ENCODE measurements at regions not wholly inside any gene's neighbourhood (a gene's known extent, or its start where the extent isn't known, plus 50 kb on each side); places are given as distances from the start of the nearest gene placed in this dataset.

DNA sequence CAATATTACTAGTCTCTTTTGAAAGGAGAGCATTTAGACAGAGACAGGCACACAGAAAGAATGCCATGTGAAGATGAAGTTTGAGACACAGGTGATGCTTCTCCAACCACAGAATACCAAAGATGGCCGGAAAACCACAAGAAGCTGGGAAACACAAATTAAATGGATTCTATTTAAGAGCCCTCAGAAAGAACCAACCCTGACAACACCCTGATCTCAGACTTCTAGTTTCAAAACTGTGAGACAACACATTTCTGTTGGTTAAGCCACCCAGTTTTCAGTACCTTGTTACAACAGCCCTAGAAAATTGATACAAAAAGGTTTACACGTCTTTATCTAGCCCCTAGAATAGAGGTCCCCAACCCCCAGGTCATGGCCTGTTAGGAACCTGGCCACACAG, 79.8 kb upstream of the CCNG1 start:
- no peaks in the 10 kb centered on the region for H3K9me3 ChIP-seq (ENCODE audit: control insufficient read depth, insufficient read depth, low read depth, low read length)
- no peaks in the 10 kb centered on the region for H3K27me3 ChIP-seq (ENCODE audit: control insufficient read depth, insufficient read depth, low read length)
- H3K9ac ChIP-seq (ENCODE audit: insufficient read depth, low read length), result no peak overlapping the region
- no peaks in the 10 kb centered on the region for H4K20me1 ChIP-seq (ENCODE audit: control insufficient read depth, extremely low read depth, insufficient read depth, low read length)
- TF ChIP-seq, protein P1, sequence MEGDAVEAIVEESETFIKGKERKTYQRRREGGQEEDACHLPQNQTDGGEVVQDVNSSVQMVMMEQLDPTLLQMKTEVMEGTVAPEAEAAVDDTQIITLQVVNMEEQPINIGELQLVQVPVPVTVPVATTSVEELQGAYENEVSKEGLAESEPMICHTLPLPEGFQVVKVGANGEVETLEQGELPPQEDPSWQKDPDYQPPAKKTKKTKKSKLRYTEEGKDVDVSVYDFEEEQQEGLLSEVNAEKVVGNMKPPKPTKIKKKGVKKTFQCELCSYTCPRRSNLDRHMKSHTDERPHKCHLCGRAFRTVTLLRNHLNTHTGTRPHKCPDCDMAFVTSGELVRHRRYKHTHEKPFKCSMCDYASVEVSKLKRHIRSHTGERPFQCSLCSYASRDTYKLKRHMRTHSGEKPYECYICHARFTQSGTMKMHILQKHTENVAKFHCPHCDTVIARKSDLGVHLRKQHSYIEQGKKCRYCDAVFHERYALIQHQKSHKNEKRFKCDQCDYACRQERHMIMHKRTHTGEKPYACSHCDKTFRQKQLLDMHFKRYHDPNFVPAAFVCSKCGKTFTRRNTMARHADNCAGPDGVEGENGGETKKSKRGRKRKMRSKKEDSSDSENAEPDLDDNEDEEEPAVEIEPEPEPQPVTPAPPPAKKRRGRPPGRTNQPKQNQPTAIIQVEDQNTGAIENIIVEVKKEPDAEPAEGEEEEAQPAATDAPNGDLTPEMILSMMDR (conservative IDR thresholded peaks at IDR 0.05 in 1 of 2, IDR thresholded peaks at IDR 0.05 in 1 of 2; ENCODE audit: low read depth in 1 of 2, low read length in 2 of 2), result no peak
- no peak for TF ChIP-seq EZH2 (IDR thresholded peaks at IDR 0.05; ENCODE audit: low read length, missing control alignments)
- DNase-seq (ENCODE audit: low read depth in 2 of 2), result no peak
- no peaks in the 10 kb centered on the region for H3K36me3 ChIP-seq (ENCODE audit: control insufficient read depth, insufficient read depth, low read length)
- H2AFZ ChIP-seq (ENCODE audit: low read length), result no peak overlapping the region
- H3K4me1 ChIP-seq (ENCODE audit: control insufficient read depth, extremely low read depth, insufficient read depth, low read length), result no peaks in the 10 kb centered on the region
- H3K4me3 ChIP-seq (replicated peaks in 1 of 4; ENCODE audit: control extremely low read depth in 1 of 4, insufficient read depth in 1 of 4, low read depth in 3 of 4, low read length in 4 of 4), result no peak overlapping the region
- H3K27ac ChIP-seq (ENCODE audit: insufficient read depth, low read length), result no peak overlapping the region
- no peaks in the 10 kb centered on the region for H3K79me2 ChIP-seq (ENCODE audit: control insufficient read depth, insufficient read depth, low read length)
- no peak overlapping the region for H3K4me2 ChIP-seq (ENCODE audit: extremely low read depth, insufficient read depth, low read length)

DNA sequence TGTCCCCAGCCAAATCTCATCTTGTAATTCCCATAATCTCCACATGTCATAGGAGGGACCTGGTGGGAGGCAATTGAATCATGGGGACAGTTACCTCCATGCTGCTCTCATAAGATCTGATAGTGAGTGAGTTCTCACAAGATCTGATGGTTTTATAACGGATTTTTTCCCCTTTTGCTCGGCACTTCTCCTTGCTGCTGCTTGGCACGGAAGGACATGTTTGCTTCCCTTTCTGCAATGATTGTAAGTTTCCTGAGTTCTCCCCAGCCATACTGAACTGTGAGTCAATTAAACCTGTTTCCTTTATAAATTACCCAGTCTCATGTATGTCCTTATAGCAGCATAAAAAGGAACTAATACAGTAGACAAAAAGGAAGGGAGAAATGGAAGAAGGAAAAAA, 76.7 kb upstream of the CCNG1 start:
- DNase-seq (ENCODE audit: low read depth in 2 of 2), result no peak
- Histone ChIP-seq H3K9ac (ENCODE audit: insufficient read depth, low read length) (no peak overlapping the region), H3K4me3 (replicated peaks in 1 of 4; ENCODE audit: control extremely low read depth in 1 of 4, insufficient read depth in 1 of 4, low read depth in 3 of 4, low read length in 4 of 4) (no peak overlapping the region), H4K20me1 (ENCODE audit: control insufficient read depth, extremely low read depth, insufficient read depth, low read length) (no peaks in the 10 kb centered on the region), H3K36me3 (ENCODE audit: control insufficient read depth, insufficient read depth, low read length) (no peaks in the 10 kb centered on the region), H3K4me1 (ENCODE audit: control insufficient read depth, extremely low read depth, insufficient read depth, low read length) (no peaks in the 10 kb centered on the region), H3K9me3 (ENCODE audit: control insufficient read depth, insufficient read depth, low read depth, low read length) (no peaks in the 10 kb centered on the region), H3K4me2 (ENCODE audit: extremely low read depth, insufficient read depth, low read length) (no peak overlapping the region), H3K79me2 (ENCODE audit: control insufficient read depth, insufficient read depth, low read length) (no peaks in the 10 kb centered on the region), H3K27ac (ENCODE audit: insufficient read depth, low read length) (no peak overlapping the region), H2AFZ (ENCODE audit: low read length) (no peak overlapping the region), H3K27me3 (ENCODE audit: control insufficient read depth, insufficient read depth, low read length) (no peaks in the 10 kb centered on the region)
- TF ChIP-seq EZH2 (IDR thresholded peaks at IDR 0.05; ENCODE audit: low read length, missing control alignments), result no peak
- TF ChIP-seq, protein P1 (conservative IDR thresholded peaks at IDR 0.05 in 1 of 2, IDR thresholded peaks at IDR 0.05 in 1 of 2; ENCODE audit: low read depth in 1 of 2, low read length in 2 of 2), result no peak

DNA sequence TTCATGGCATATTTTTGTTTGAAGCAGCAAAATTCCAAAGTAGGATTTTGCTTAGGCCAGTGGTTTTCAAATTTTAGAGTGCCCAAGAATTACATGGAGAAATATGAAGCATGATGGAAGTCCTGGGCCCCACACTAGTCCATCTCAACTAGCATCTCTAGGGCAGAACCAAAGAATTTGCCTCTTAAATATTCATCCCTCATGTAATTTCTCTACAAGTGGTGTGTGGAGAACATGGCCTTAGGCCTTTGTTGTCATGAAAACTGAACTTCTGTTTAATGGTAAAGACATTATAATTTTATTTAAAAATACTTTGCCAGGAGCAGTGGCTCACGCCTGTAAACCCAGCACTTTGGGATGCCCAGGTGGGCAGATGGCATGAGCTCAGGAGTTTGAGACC, 75.9 kb upstream of the CCNG1 start:
- no peaks in the 10 kb centered on the region for H3K4me1 ChIP-seq (ENCODE audit: control insufficient read depth, extremely low read depth, insufficient read depth, low read length)
- H3K4me2 ChIP-seq (ENCODE audit: extremely low read depth, insufficient read depth, low read length), result no peak overlapping the region

More for the DNA sequence above, 75.9 kb upstream of the CCNG1 start:
- Histone ChIP-seq H3K9me3 (ENCODE audit: control insufficient read depth, insufficient read depth, low read depth, low read length) (no peaks in the 10 kb centered on the region), H3K79me2 (ENCODE audit: control insufficient read depth, insufficient read depth, low read length) (no peaks in the 10 kb centered on the region), H4K20me1 (ENCODE audit: control insufficient read depth, extremely low read depth, insufficient read depth, low read length) (no peaks in the 10 kb centered on the region), H3K27me3 (ENCODE audit: control insufficient read depth, insufficient read depth, low read length) (no peaks in the 10 kb centered on the region), H2AFZ (ENCODE audit: low read length) (no peak overlapping the region), H3K4me3 (replicated peaks in 1 of 4; ENCODE audit: control extremely low read depth in 1 of 4, insufficient read depth in 1 of 4, low read depth in 3 of 4, low read length in 4 of 4) (no peak overlapping the region), H3K9ac (ENCODE audit: insufficient read depth, low read length) (no peak overlapping the region), H3K27ac (ENCODE audit: insufficient read depth, low read length) (no peak overlapping the region), H3K36me3 (ENCODE audit: control insufficient read depth, insufficient read depth, low read length) (no peaks in the 10 kb centered on the region)
- DNase-seq (ENCODE audit: low read depth in 2 of 2), result no peak
- TF ChIP-seq, protein P1 (conservative IDR thresholded peaks at IDR 0.05 in 1 of 2, IDR thresholded peaks at IDR 0.05 in 1 of 2; ENCODE audit: low read depth in 1 of 2, low read length in 2 of 2), result no peak
